ENCODE measurements at regions not wholly inside any gene's neighbourhood (a gene's known extent, or its start where the extent isn't known, plus 50 kb on each side); places are given as distances from the start of the nearest gene placed in this dataset.

DNA sequence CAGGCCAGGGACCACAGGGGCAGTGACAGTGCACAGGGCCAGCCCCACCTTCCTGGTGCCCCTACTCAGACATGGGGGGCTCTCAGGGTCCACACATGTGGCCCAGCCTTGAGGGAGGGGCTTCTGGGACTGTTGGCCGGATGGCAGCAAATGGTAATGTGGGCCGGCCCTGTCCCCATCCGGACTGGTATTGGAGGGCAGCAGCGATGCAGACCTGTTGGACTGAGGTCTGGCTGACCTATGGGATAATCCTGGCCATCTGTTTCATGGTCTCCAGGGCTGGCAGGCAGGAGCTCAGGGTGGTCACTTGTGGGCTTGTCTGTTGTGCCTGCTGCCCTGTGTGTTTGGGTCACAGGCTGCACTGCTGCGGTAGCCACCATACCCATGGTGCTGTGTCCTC lies 387.5 kb downstream of the TMEM121 start:
- TF ChIP-seq, protein P1, sequence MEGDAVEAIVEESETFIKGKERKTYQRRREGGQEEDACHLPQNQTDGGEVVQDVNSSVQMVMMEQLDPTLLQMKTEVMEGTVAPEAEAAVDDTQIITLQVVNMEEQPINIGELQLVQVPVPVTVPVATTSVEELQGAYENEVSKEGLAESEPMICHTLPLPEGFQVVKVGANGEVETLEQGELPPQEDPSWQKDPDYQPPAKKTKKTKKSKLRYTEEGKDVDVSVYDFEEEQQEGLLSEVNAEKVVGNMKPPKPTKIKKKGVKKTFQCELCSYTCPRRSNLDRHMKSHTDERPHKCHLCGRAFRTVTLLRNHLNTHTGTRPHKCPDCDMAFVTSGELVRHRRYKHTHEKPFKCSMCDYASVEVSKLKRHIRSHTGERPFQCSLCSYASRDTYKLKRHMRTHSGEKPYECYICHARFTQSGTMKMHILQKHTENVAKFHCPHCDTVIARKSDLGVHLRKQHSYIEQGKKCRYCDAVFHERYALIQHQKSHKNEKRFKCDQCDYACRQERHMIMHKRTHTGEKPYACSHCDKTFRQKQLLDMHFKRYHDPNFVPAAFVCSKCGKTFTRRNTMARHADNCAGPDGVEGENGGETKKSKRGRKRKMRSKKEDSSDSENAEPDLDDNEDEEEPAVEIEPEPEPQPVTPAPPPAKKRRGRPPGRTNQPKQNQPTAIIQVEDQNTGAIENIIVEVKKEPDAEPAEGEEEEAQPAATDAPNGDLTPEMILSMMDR (IDR thresholded peaks at IDR 0.05): no peak
- TF ChIP-seq POLR2A (IDR thresholded peaks at IDR 0.05): no peak
- no peak for TF ChIP-seq POLR2AphosphoS5 (IDR thresholded peaks at IDR 0.05)

Data from stomach (tissue), 4 donors.